GM12878 (cell line): ENCODE measurements at regions not wholly inside any gene's neighbourhood (a gene's known extent, or its start where the extent isn't known, plus 50 kb on each side); places are given as distances from the start of the nearest gene placed in this dataset.

Experiments used
- ATAC-seq: fragments of 200-7000 bp; cut with Tn5 transposase; 3 replicates; pipeline ENCODE4 v1.9.1; 2020; ENCODE audit warnings: mild to moderate bottlenecking, moderate library complexity
- BruUV-seq: library from RNA; stranded (reverse); fragments of 400-500 nt; replicated peaks from 2 replicates; lab custom pipeline; 2021; lab: Mats Ljungman, UMichigan
- CTCF ChIA-PET: fragments of 300-600 bp; sonication (Branson Sonifier 250); formaldehyde crosslinking; extraction: SDS; loops from one replicate; lab custom pipeline; 2021; ENCODE audit warnings: inconsistent platforms; lab: Yijun Ruan, JAX
- POLR2A ChIA-PET: fragments of 350-600 bp; formaldehyde crosslinking; extraction: SDS; loops from one replicate; lab custom pipeline; 2021; ENCODE audit warnings: inconsistent platforms; lab: Charles Lee
- RAD21 ChIA-PET: fragments of 300-600 bp; sonication (Branson Sonifier 250); formaldehyde crosslinking; loops from one replicate; lab custom pipeline; 2023; ENCODE audit warnings: antibody characterized with exemption; ENCODE audit not compliant: unreplicated experiment; lab: Charles Lee
- SMC1A ChIA-PET: fragments of 300-600 bp; sonication (Branson Sonifier 250); formaldehyde crosslinking; loops from one replicate; lab custom pipeline; 2023; ENCODE audit not compliant: unreplicated experiment, uncharacterized antibody; lab: Charles Lee
- DNase-seq: peaks from one replicate; pipeline ENCODE4 v3.0.0-alpha.2; 2011; ENCODE audit warnings: low read depth, low spot score
- FAIRE-seq: peaks from 3 replicates; lab custom pipeline; 2011; peaks lifted over from hg19 to GRCh38; lab: Jason Lieb, UNC
- H2AFZ ChIP-seq: 2 replicates; pipeline ENCODE4 v1.6.0; 2011; ENCODE audit warnings: low read depth, low read length, control low read depth; ENCODE audit not compliant: control insufficient read depth
- H3K27ac ChIP-seq: 2 replicates; pipeline ENCODE4 v1.5.1; 2011; ENCODE audit warnings: control low read depth; ENCODE audit not compliant: control insufficient read depth, insufficient read depth
- H3K27me3 ChIP-seq, 2 experiments: replicated peaks in 1 of 2; 2 replicates each; pipeline versions ENCODE4 v1.6.0 to v1.6.1; 2011; ENCODE audit warnings: low read length in 1 of 2; ENCODE audit not compliant: control insufficient read depth in 2 of 2, insufficient read depth in 2 of 2
- H3K36me3 ChIP-seq, 2 experiments: 2 replicates each; pipeline ENCODE4 v1.5.1; 2011; ENCODE audit warnings: low read length in 1 of 2; ENCODE audit not compliant: control insufficient read depth in 2 of 2, insufficient read depth in 2 of 2
- H3K4me1 ChIP-seq: 2 replicates; pipeline ENCODE4 v1.6.1; 2011; ENCODE audit warnings: mild to moderate bottlenecking, low read length, moderate library complexity, mixed read lengths; ENCODE audit not compliant: control insufficient read depth, insufficient read depth
- H3K4me2 ChIP-seq: 2 replicates; pipeline ENCODE4 v1.6.0; 2011; ENCODE audit warnings: control low read depth; ENCODE audit not compliant: control insufficient read depth, insufficient read depth
- H3K4me3 ChIP-seq: fragments of 200-600 bp; sonication (generic); 2 replicates; pipeline ENCODE4 v1.5.1; 2016
- H3K79me2 ChIP-seq: 2 replicates; pipeline ENCODE4 v1.6.0; 2011; ENCODE audit warnings: low read length; ENCODE audit not compliant: control insufficient read depth, insufficient read depth
- H3K9ac ChIP-seq: 2 replicates; pipeline ENCODE4 v1.8.0; 2011; ENCODE audit warnings: low read length, control low read depth, mixed read lengths; ENCODE audit not compliant: control insufficient read depth, insufficient read depth
- H3K9me3 ChIP-seq: replicated peaks from 3 replicates; pipeline ENCODE4 v1.5.1; 2011; ENCODE audit warnings: mild to moderate bottlenecking, low read length; ENCODE audit not compliant: control insufficient read depth, insufficient read depth
- H4K20me1 ChIP-seq: 2 replicates; pipeline ENCODE4 v1.6.0; 2011; ENCODE audit not compliant: control insufficient read depth, insufficient read depth
- CBX3 ChIP-seq: fragments of 200-600 bp; sonication (generic); IDR thresholded peaks from 2 replicates; pipeline ENCODE4 v1.6.1; 2016; ENCODE audit warnings: low read depth, borderline replicate concordance
- ETV6 ChIP-seq, 2 experiments: fragments of 450-650 bp in 1 of 2; IDR thresholded peaks in 1 of 2; conservative IDR thresholded peaks in 1 of 2; 2 replicates each; pipeline ENCODE4 v1.6.1; 2014; ENCODE audit warnings: antibody characterized with exemption in 1 of 2, borderline replicate concordance in 1 of 2, low read depth in 1 of 2, mild to moderate bottlenecking in 1 of 2, moderate library complexity in 1 of 2
- HCFC1 ChIP-seq: fragments of 150-350 bp; IDR thresholded peaks from 2 replicates; pipeline ENCODE4 v1.6.1; 2014; ENCODE audit warnings: low read length
- KAT2A ChIP-seq: conservative IDR thresholded peaks from 2 replicates; pipeline ENCODE4 v1.6.1; 2011; ENCODE audit warnings: low read depth, low read length; ENCODE audit not compliant: control insufficient read depth
- KLF5 ChIP-seq: fragments of 450-650 bp; IDR thresholded peaks from 2 replicates; pipeline ENCODE4 v1.6.1; 2014; ENCODE audit warnings: mild to moderate bottlenecking; ENCODE audit not compliant: partially characterized antibody
- RAD21 ChIP-seq: IDR thresholded peaks from 2 replicates; pipeline ENCODE4 v1.6.1; 2011; ENCODE audit warnings: mild to moderate bottlenecking, low read depth, low read length, moderate library complexity; ENCODE audit not compliant: insufficient read depth
- ZNF24 ChIP-seq: fragments of 450-650 bp; IDR thresholded peaks from 2 replicates; pipeline ENCODE4 v1.6.1; 2017; ENCODE audit warnings: antibody characterized with exemption, mild to moderate bottlenecking
- WGBS: methylation state at CpG from one replicate; pipeline ENCODE4 v1.1.6; 2016; ENCODE audit warnings: low lambda C conversion rate; ENCODE audit not compliant: insufficient replicate concordance, insufficient coverage; ENCODE audit errors: missing lambda C conversion rate; 5-methylcytosine and 5-hydroxymethylcytosine counted together
- in situ Hi-C: fragments of 300-500 bp; cut with MboI; formaldehyde crosslinking; loops from 9 replicates; pipeline ENCODE4 v1.14.3; 2018; ENCODE audit warnings: mixed read lengths
- intact Hi-C: fragments of 100-400 bp; cut with micrococcal nuclease; formaldehyde crosslinking; loops from one replicate; pipeline ENCODE4 v1.14.2; 2022; ENCODE audit not compliant: unreplicated experiment
- TF ChIP-seq, protein P1 (sequence below): fragments of 450-650 bp; IDR thresholded peaks from 2 replicates; pipeline ENCODE4 v1.6.1; 2016; ENCODE audit warnings: mild to moderate bottlenecking
- TF ChIP-seq, protein P2 (sequence below): IDR thresholded peaks from 2 replicates; pipeline ENCODE4 v1.6.1; 2012; ENCODE audit warnings: low read depth, low read length, improper control_type of control experiment
- TF ChIP-seq, protein P3 (sequence below): fragments of 450-650 bp; IDR thresholded peaks from 2 replicates; pipeline ENCODE4 v1.6.1; 2014; ENCODE audit warnings: mild to moderate bottlenecking

DNA sequence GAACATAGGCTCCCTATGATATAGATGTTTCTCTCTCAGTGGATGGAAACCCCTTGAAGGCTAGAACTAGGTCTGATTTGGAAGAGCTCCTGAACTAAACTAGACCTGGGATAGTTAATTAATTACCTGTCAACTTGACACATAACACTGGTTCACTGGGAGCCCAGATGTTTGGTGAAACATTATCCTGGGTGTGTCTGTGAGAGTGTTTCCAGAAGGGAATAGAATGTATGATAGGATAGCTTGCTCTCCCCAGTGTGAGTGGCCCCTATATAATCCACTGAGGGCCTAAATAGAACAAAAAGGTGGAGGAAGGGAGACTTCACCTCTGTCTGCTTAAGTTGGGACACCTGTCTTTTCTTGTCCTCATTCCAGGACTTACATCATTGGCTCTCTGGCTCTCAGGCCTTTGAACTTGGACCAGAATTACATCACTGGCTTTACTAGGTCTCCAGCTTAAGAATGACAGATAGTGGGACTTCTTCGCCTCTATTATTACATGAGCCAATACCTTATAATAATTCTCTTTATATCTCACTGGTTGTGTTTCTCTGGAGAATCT is 194.1 kb downstream of the KTN1 start:
- SMC1A ChIA-PET: no interaction called here
- Histone ChIP-seq H4K20me1 (no peaks in the 10 kb centered on the region), H3K36me3 (no peaks in the 10 kb centered on the region), H3K27ac (no peak overlapping the region), H2AFZ (no peak overlapping the region), H3K9me3 (no peaks in the 10 kb centered on the region), H3K9ac (no peak overlapping the region), H3K4me1 (no peaks in the 10 kb centered on the region), H3K4me3 (no peak overlapping the region), H3K27me3 (no peaks in the 10 kb centered on the region), H3K79me2 (no peaks in the 10 kb centered on the region), H3K4me2 (no peak overlapping the region)
- no peak for TF ChIP-seq CBX3
- TF ChIP-seq, protein P1, sequence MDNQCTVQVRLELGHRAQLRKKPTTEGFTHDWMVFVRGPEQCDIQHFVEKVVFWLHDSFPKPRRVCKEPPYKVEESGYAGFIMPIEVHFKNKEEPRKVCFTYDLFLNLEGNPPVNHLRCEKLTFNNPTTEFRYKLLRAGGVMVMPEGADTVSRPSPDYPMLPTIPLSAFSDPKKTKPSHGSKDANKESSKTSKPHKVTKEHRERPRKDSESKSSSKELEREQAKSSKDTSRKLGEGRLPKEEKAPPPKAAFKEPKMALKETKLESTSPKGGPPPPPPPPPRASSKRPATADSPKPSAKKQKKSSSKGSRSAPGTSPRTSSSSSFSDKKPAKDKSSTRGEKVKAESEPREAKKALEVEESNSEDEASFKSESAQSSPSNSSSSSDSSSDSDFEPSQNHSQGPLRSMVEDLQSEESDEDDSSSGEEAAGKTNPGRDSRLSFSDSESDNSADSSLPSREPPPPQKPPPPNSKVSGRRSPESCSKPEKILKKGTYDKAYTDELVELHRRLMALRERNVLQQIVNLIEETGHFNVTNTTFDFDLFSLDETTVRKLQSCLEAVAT: no peak
- no peak for TF ChIP-seq RAD21
- TF ChIP-seq KLF5: no peak
- TF ChIP-seq, protein P2, sequence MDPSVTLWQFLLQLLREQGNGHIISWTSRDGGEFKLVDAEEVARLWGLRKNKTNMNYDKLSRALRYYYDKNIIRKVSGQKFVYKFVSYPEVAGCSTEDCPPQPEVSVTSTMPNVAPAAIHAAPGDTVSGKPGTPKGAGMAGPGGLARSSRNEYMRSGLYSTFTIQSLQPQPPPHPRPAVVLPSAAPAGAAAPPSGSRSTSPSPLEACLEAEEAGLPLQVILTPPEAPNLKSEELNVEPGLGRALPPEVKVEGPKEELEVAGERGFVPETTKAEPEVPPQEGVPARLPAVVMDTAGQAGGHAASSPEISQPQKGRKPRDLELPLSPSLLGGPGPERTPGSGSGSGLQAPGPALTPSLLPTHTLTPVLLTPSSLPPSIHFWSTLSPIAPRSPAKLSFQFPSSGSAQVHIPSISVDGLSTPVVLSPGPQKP: no peak
- TF ChIP-seq, protein P3, sequence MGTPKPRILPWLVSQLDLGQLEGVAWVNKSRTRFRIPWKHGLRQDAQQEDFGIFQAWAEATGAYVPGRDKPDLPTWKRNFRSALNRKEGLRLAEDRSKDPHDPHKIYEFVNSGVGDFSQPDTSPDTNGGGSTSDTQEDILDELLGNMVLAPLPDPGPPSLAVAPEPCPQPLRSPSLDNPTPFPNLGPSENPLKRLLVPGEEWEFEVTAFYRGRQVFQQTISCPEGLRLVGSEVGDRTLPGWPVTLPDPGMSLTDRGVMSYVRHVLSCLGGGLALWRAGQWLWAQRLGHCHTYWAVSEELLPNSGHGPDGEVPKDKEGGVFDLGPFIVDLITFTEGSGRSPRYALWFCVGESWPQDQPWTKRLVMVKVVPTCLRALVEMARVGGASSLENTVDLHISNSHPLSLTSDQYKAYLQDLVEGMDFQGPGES: no peak
- no peak for TF ChIP-seq KAT2A
- TF ChIP-seq HCFC1: no peak
- no peak for TF ChIP-seq ZNF24
- no peak for TF ChIP-seq ETV6 (conservative IDR thresholded peaks at IDR 0.05 in 1 of 2, IDR thresholded peaks at IDR 0.05 in 1 of 2; ENCODE audit: borderline replicate concordance in 1 of 2, low read depth in 1 of 2)
- WGBS: 50% methylated on average over 1 of the region's 1 CpG
- BruUV-seq: no TSS peak
- intact Hi-C loops (no loop called here), in situ Hi-C loops (no loop called here)
- RAD21 ChIA-PET: no interaction called here
- CTCF ChIA-PET: interaction anchor here (0.6 to 1.9 kb wide), 2 partner anchors 9 to 205 kb away, joined by 3 to 4 read pairs; no protein-coding TSS in a partner anchor
- FAIRE-seq (no peak), ATAC-seq (no peak), DNase-seq (no peak)
- POLR2A ChIA-PET: interaction anchor here (0.6 kb wide), 1 partner anchor 22 kb away, joined by 3 read pairs; no protein-coding TSS in a partner anchor
